ENCODE measurements at regions not wholly inside any gene's neighbourhood (a gene's known extent, or its start where the extent isn't known, plus 50 kb on each side); places are given as distances from the start of the nearest gene placed in this dataset.
"Not testable (repeated sequence)": the region's sequence is repeated elsewhere in the genome, so short reads cannot be mapped to it uniquely, and the experiment has no call there.

GRCh38 chr19:34089566-34089965 lies 82.7 kb upstream of the LSM14A start:
- DNase-seq (ENCODE audit: extremely low spot score) = no peak
- POLR2A ChIA-PET = no interaction called here
- no peak for TF ChIP-seq CTCF (IDR thresholded peaks at IDR 0.05; ENCODE audit: control extremely low read depth, extremely low read depth, low read depth, missing control alignments)
- CTCF ChIA-PET = interaction anchor here (0.8 to 3.6 kb wide), 2 partner anchors 9 to 312 kb away, joined by 3 to 17 read pairs; no protein-coding TSS in a partner anchor

- ChIA-PET POLR2A (no interaction called here), CTCF (interaction anchor here (0.7 to 1.7 kb wide), 2 partner anchors 53 to 317 kb away, joined by 5 to 11 read pairs; no protein-coding TSS in a partner anchor)
- no peak for DNase-seq (ENCODE audit: extremely low spot score)
- no peak for TF ChIP-seq CTCF (IDR thresholded peaks at IDR 0.05; ENCODE audit: control extremely low read depth, extremely low read depth, low read depth, missing control alignments)
Measured at GRCh38 chr19:34094960-34095359, 77.3 kb upstream of the LSM14A start.

GRCh38 chr19:34095411-34095810 lies 76.9 kb upstream of the LSM14A start:
- DNase-seq (ENCODE audit: extremely low spot score); POLR2A ChIA-PET: not testable (repeated sequence)
- CTCF ChIA-PET = interaction anchor here (0.7 to 2.8 kb wide), 13 partner anchors 10 to 405 kb away, joined by 3 to 30 read pairs (median 5); no protein-coding TSS in a partner anchor

- TF ChIP-seq CTCF (IDR thresholded peaks at IDR 0.05; ENCODE audit: control extremely low read depth, extremely low read depth, low read depth, missing control alignments) = peak; percentile 65
- ChIA-PET POLR2A (no interaction called here), CTCF (interaction anchor here (0.7 to 2.8 kb wide), 23 partner anchors 9 to 404 kb away, joined by 3 to 30 read pairs (median 5); no protein-coding TSS in a partner anchor)
- peak; percentile 33 for DNase-seq (ENCODE audit: extremely low spot score)
Measured at GRCh38 chr19:34096020-34096915, 76.0 kb upstream of the LSM14A start.

GRCh38 chr19:34104096-34104495 lies 68.2 kb upstream of the LSM14A start:
- no peak for DNase-seq (ENCODE audit: extremely low spot score)
- ChIA-PET POLR2A (no interaction called here), CTCF (interaction anchor here (1.0 to 2.6 kb wide), 3 partner anchors 8 to 326 kb away, joined by 3 to 14 read pairs (median 7); no protein-coding TSS in a partner anchor)
- no peak for TF ChIP-seq CTCF (IDR thresholded peaks at IDR 0.05; ENCODE audit: control extremely low read depth, extremely low read depth, low read depth, missing control alignments)

GRCh38 chr19:34104557-34104956 lies 67.7 kb upstream of the LSM14A start:
- no peak for DNase-seq (ENCODE audit: extremely low spot score)
- no peak for TF ChIP-seq CTCF (IDR thresholded peaks at IDR 0.05; ENCODE audit: control extremely low read depth, extremely low read depth, low read depth, missing control alignments)
- ChIA-PET POLR2A (no interaction called here), CTCF (interaction anchor here (1.0 to 2.6 kb wide), 4 partner anchors 8 to 326 kb away, joined by 3 to 14 read pairs (median 6); no protein-coding TSS in a partner anchor)

GRCh38 chr19:34109596-34109995 lies 62.7 kb upstream of the LSM14A start:
- CTCF ChIA-PET = interaction anchor here (1.2 to 1.7 kb wide), 2 partner anchors 12 to 68 kb away, joined by 3 to 4 read pairs; no protein-coding TSS in a partner anchor
- TF ChIP-seq CTCF (IDR thresholded peaks at IDR 0.05; ENCODE audit: control extremely low read depth, extremely low read depth, low read depth, missing control alignments) = no peak
- POLR2A ChIA-PET = no interaction called here
- DNase-seq (ENCODE audit: extremely low spot score) = no peak

All from GM10248 (cell line).